ENCODE measurements at regions not wholly inside any gene's neighbourhood (a gene's known extent, or its start where the extent isn't known, plus 50 kb on each side); places are given as distances from the start of the nearest gene placed in this dataset.

DNA sequence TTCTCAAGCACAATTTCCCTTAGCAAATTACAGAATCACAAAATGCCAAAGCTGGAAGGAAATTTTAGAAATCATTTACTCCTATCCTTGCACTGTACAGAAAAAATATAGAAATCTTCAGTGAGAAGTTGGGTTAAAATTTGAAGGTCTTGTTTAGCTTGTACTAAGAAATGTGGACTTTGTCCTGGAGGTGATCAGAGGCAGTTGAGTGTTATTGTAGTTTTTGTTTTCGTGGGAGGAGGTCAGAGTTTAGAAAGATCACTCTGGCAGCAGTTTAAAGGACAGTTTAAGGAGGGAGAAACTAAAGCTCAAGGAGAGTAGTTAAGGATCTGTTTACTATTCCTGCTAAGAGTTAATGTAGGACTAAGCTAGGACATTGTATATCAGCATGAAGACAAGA, 54.4 kb upstream of the CXorf51B start:
- TF ChIP-seq CTCF (IDR thresholded peaks at IDR 0.05) (no peak), ZFX (IDR thresholded peaks at IDR 0.05; ENCODE audit: borderline replicate concordance) (no peak)
